ENCODE measurements at regions not wholly inside any gene's neighbourhood (a gene's known extent, or its start where the extent isn't known, plus 50 kb on each side); places are given as distances from the start of the nearest gene placed in this dataset.

DNA sequence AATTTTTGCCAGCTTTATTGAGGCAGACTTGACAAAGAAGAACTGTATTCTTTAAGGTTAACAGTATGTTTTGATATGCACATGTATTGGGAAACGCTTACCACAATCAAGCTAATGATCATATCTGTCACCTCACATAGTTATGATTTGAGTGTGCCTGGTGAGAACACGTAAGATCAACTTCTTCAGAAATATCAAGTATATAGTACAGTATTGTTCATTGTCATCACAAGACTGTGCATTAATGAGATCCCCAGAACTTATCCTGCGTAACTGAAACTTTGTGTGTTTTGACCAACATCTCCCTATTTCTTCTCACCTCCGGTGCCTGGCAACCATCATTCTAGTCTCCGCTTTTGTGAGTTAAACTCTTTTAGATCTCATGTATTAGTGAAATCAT lies 756.4 kb upstream of the EEF2KMT start:
- no peak for DNase-seq (ENCODE audit: low spot score)

DNA sequence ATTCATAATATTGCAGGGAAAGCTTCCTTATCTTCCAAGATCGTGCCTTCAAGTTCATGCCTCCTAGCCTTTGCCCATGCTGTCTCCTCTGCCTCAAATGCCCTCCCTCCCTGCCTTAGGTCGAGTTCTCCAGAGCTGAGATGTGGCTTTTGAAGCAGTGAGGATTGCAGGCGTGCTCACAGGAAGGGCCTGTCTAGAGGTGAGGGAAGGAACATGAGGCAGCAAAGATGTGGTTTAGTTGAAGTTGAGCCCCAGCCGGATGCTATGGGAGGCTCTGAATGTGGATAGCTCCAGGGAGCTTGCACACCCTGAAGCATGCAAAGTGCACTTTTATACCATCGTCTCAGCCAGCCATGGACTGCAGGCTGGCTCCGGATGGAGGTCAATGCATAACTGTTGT lies 754.6 kb upstream of the EEF2KMT start:
- DNase-seq (ENCODE audit: low spot score): no peak

DNA sequence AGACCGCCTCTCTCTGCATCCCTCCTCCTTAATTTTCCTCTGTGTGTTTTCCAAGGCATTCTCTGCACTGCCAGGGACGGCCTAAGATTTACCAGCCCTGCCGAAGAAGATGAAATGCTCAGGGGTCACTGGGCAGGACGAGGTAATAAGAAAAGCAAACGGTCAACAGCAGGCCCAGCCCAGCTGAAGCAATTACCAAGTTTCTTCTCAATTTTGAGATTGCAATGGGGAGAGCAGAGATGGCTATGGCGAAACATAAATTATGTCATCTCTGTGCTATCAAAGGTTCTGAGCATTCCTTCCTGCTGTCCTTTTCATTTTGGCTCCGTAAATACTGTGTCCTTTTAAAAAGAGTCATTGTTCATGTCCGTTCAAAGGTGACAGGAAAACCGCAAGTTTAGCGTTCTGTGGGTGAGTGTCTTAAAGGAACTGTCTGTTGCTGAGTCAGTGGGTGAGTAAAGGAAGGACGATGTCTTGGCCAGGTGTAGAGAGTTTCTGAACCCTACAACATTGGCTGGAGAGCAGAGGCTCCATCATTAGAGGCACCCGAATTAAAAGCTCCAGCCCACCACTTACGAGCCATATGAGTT lies 753.9 kb upstream of the EEF2KMT start:
- DNase-seq (ENCODE audit: low spot score): no peak

GRCh38 chr16:5850632-5851392 lies 753.2 kb upstream of the EEF2KMT start:
- no peak for DNase-seq (ENCODE audit: low spot score)

DNA sequence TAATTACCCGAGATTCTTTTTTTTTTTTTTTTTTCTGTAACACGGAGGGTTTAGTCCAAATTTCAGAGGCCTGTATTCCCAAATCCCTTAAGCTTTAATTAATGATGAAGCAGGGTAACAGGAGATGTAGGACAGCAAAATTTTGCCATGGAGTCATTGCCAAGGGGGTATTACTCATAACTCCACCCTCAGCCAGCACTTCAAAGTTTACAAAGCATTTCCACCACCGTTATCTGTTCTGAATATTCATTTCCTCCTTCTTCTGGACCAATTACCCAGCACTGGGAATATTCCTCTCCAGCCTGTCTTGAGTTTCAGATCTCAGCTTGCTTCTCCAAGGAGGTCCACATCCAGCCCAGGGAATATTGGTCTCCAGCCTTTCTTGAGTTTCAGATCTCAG lies 747.5 kb upstream of the EEF2KMT start:
- DNase-seq (ENCODE audit: low spot score): no peak

GRCh38 chr16:5841974-5842373 lies 744.4 kb upstream of the EEF2KMT start:
- DNase-seq (ENCODE audit: low spot score): no peak

DNA sequence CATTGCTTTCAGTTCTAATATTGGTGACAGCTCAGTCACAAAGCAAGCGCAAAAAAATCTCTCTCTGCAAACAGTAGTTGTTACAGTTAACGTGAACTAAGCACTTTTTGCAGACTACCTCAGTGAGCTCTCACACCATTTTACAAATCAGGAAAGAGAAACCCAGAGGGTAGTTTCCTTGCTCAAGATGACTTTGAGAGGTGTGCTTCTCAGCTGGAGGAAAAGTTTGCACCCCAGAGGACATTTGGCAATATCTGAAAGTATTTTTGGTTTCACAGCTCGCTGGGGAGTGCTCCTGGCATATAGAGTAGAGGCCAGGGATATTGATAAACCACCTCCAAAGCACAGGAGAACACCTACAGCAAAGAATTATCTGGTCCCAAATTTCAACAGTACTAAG lies 741.1 kb upstream of the EEF2KMT start:
- no peak for DNase-seq (ENCODE audit: low spot score)

- DNase-seq (ENCODE audit: low spot score): no peak
Observed at GRCh38 chr16:5838071-5838470, 740.5 kb upstream of the EEF2KMT start.

DNA sequence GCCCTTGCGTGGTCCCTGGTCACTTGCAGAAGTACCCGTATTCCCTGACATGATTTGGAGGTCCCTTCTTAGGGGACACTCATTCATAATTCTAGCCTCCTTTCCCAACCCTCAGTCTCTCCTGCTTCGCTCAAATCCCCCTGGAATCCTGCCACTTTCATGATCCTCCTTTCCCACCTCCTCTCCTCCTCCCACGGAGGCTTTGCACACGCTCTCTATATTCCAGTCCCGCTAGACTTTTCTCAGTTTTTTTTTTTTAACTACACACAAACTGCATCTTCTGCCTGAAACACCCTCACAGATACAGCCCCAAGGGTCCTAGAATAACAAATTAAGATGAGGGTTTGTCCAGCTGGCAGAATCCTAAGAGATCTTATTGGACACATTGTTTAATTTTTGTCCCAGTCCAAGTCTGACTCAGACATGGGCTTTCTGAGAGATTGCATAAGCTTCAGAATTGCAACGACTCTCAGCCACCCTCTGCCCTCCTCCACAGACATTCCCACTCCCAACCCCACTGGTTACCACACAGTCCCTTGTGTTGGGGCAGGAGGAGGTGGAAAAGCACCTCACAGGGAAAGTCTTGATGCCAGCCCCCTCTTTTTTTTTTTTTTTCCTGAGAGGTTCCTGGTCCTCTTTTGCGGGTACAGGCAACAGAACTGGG lies 739.5 kb upstream of the EEF2KMT start:
- DNase-seq (ENCODE audit: low spot score): no peak

- DNase-seq (ENCODE audit: low spot score): no peak
Observed at GRCh38 chr16:5835876-5836275, 738.3 kb upstream of the EEF2KMT start.

GRCh38 chr16:5826332-5826731 lies 728.7 kb upstream of the EEF2KMT start:
- no peak for DNase-seq (ENCODE audit: low spot score)

GRCh38 chr16:5820472-5820871 lies 722.9 kb upstream of the EEF2KMT start:
- DNase-seq (ENCODE audit: low spot score): no peak

DNA sequence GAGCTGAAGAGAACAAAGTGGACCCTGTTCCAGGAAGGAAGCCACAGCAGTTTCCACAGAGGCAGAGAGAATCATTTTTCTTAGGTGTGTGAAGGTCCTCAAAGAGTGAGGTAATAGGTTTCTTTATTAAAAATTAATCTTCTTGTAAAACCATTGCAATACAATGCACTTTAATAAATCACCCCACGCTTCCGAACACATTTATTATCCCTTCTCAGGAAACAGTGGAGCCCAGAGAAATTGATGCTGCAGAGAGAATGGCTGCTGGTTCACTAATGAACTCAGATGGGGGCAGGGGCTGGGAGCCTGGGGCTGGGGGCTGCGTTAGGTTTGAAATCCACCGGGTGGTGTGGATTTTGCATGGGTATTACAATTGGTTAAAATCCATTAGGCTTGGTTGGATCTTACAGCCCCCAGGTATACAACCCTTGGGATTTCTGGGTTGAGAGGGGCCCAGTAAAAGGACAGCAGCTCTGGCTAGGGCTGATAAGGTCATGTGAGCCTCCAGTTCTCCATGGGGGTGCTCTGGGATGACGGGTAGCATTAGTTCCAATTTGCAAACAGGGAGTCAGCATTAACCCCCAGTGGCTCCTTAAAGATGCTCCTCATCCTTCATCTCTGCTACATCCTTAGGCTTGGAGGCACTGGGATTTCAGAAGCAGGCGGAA lies 718.1 kb upstream of the EEF2KMT start:
- no peak for DNase-seq (ENCODE audit: low spot score)

DNA sequence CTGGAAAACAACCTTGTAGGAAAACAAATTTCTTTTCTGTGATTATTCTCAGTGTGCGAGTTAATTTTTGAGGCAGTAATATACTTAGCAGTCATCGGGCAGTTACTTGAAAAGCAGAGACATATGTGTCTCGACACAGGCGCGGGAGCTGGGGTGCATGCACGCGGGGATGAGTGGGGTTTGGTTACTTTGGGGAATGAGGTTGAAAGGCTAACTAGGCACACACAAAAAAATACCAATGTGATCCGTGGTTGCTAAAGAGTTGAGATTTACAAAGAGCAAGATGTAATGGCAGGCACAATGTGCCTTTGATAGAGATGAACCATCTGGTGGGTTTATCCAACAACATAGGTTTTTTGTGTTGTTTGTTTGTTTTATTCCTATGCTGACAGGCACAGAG lies 703.8 kb upstream of the EEF2KMT start:
- DNase-seq (ENCODE audit: low spot score): no peak

DNA sequence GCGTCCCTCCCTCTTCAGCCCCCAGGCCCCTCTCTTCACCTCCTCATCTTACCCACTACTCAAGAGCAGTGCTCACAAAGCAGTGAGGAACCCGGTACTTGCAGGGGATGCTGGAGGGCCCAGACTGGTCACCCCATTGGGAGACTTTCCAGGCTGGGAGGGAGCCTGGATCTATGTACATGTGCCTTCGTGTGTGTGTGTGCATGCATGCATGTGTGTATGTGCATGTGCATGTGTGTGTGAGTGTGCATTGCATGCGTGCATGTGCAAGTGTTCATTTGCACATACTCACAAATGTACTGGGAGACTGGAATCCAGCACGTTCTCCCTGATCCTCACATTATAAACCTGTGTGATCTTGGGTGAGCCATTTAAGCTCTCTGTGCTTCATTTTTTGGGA lies 696.0 kb upstream of the EEF2KMT start:
- DNase-seq (ENCODE audit: low spot score): no peak

DNA sequence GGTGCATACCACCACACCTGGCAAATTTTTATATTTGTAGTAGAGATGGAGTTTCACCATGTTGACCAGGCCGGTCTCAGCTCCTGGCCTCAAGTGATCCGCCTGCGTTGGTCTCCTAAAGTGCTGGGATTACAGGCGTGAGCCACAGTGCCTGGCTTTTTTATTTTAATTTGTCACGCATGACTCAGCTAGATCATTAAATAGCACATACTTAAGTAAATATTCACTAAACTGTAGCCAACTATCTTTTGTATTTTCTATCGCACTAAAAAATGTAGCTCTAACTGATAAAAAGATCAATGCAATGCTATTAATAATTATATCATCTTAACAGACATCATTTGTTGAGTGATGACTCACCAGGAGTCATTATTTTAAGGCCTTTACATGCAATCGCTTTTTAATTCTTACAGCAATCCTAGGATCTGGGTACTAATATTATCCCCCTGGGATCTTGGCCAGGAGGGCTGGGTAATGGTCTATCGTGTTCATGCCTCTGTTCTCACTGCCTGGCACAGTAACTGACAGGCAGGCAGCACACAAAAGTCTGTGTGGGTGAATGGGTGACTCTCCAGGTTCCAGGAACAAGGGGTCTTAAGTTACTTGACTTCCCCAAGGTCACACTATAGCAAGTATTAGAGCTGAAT lies 693.5 kb upstream of the EEF2KMT start:
- no peak for DNase-seq (ENCODE audit: low spot score)

GRCh38 chr16:5790512-5790911 lies 692.9 kb upstream of the EEF2KMT start:
- no peak for DNase-seq (ENCODE audit: low spot score)

DNA sequence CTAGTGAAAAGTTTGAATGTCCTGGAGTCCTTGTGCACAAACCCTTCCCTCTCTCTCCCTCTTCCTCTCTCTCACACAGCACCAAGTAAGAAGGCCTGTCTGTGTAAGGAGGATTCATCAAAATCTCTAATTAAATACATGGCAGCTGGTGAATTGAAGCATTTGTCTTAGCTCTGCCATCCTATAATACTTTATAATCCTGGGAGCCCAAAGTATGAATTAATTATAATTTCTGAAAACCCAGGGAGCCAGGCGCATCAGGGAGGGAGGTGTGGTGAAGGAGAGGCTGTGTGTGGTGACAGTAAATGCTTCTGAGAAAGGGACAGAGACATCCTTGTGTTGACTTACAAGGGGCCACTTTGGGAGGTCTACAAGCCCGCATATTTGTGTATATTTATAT lies 691.4 kb upstream of the EEF2KMT start:
- DNase-seq (ENCODE audit: low spot score): no peak

DNA sequence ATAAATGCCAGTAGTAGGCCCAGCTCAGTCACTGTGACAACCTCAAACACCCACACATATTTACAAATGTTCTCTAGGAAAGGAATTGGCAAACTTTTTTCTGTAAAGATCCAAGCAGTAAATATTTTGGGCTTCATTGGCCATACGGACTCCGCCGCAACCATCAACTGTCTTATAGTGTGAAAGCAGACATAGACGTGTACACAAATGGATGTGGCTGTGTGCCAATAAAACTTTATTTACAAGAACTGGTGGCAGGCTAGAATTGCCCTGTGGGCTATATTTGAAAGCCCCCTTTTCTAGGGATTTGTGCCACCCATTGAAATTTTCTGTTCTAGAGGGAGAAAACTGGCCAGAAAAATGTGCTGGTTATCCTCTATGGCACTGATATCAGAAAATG lies 683.8 kb upstream of the EEF2KMT start:
- DNase-seq (ENCODE audit: low spot score): no peak

- no peak for DNase-seq (ENCODE audit: low spot score)
Observed at GRCh38 chr16:5776876-5777275, 679.3 kb upstream of the EEF2KMT start.

DNA sequence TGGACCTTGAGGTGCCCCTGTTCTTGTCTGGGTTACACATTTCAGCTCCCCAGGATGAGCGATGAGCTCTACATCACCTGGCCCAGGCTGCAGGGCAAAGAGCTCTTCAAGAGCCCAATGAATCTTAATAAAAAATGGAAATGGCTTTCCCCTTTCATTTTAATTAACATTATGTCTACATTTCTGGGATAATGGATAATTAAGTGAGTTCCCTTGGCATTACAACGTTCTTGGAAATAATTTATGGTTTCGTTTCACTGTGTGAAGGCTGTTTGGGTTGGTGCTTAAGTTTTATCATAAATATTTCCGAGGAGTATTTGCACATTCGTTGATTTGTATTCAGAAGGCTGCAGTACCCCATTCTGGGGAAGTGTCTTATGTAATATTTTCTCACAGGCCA lies 678.3 kb upstream of the EEF2KMT start:
- no peak for DNase-seq (ENCODE audit: low spot score)

- no peak for DNase-seq (ENCODE audit: low spot score)
Observed at GRCh38 chr16:5770118-5770517, 672.5 kb upstream of the EEF2KMT start.

Measured in ureter (tissue), 1 donor.